ENCODE measurements at regions not wholly inside any gene's neighbourhood (a gene's known extent, or its start where the extent isn't known, plus 50 kb on each side); places are given as distances from the start of the nearest gene placed in this dataset.

DNA sequence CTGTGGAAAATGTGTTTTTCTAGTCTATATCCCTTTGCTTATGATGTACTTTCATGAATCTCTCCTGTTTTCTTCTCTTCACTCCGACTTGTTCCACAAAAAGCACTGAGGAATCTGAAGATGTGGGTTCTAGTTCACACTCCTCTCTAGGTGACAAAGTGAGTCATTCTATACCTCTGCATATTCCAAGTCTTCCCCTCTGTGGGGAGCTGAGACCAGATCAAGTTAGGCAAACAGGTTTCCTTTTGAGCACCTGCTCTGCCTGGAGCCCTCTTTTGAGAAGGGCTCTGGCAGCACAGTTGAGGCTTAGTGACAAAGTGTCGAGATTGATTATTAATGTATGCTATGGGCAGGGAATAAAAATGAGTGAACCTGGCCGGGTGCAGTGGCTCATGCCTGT, 82.4 kb upstream of the VGLL4 start:
- POLR2A ChIA-PET (ENCODE audit: unreplicated experiment) = no interaction called here
- Histone ChIP-seq H2AK5ac (ENCODE audit: low read depth, low read length) (no peak overlapping the region), H3K4ac (ENCODE audit: low read depth, low read length) (no peak overlapping the region), H4K20me1 (ENCODE audit: insufficient read depth, low read length) (no peaks in the 10 kb centered on the region), H4K8ac (ENCODE audit: low read depth in 2 of 2, low read length in 2 of 2) (no peak overlapping the region), H2BK15ac (ENCODE audit: low read depth, low read length) (no peak overlapping the region), H3K9me1 (ENCODE audit: insufficient read depth, low read length) (no peaks in the 10 kb centered on the region), H3K27ac (ENCODE audit: insufficient read depth, low read length) (no peak overlapping the region), H2BK5ac (ENCODE audit: low read depth, low read length, poor library complexity, severe bottlenecking) (no peak overlapping the region), H2BK20ac (ENCODE audit: low read depth, low read length) (no peak overlapping the region), H3K14ac (replicated peaks; ENCODE audit: low read depth, low read length) (no peak overlapping the region), H3K79me1 (ENCODE audit: low read depth in 1 of 2, low read length in 2 of 2) (no peaks in the 10 kb centered on the region), H3K4me2 (ENCODE audit: low read depth, low read length) (no peak overlapping the region), H4K91ac (ENCODE audit: insufficient read depth, low read depth, low read length) (no peak overlapping the region), H3K56ac (ENCODE audit: extremely low read depth, insufficient read depth, low read length) (no peak overlapping the region), H3K4me1 (ENCODE audit: control insufficient read depth, insufficient read depth, low read length) (no peaks in the 10 kb centered on the region; the same call in 1 of the 2 replicates), H2AK9ac (replicated peaks; ENCODE audit: low read depth, low read length, poor library complexity) (no peak overlapping the region), H3K27me3 (ENCODE audit: control insufficient read depth, insufficient read depth, low read length) (peaks cover 36% of the 10 kb centered on the region), H3K9me3 (ENCODE audit: control insufficient read depth, insufficient read depth, low read length) (no peaks in the 10 kb centered on the region), H4K5ac (ENCODE audit: low read depth, low read length) (no peak overlapping the region), H3K36me3 (ENCODE audit: control insufficient read depth, insufficient read depth, low read length) (no peaks in the 10 kb centered on the region), H3K9ac (ENCODE audit: low read depth, low read length) (no peak overlapping the region), H3K23ac (ENCODE audit: low read depth, low read length) (no peak overlapping the region), H2BK120ac (ENCODE audit: low read depth, low read length) (no peak overlapping the region), H2AFZ (replicated peaks; ENCODE audit: low read length, poor library complexity) (no peak overlapping the region), H3K18ac (ENCODE audit: low read depth, low read length) (no peak overlapping the region), H3K4me3 (ENCODE audit: insufficient read depth, low read depth, low read length) (no peak overlapping the region)
- intact Hi-C loops (cut with micrococcal nuclease) = no loop called here
- TF ChIP-seq SMC3 (IDR thresholded peaks at IDR 0.05; ENCODE audit: low read depth, low read length) (no peak), BHLHE40 (IDR thresholded peaks at IDR 0.05; ENCODE audit: low read depth, low read length) (no peak), RCOR1 (IDR thresholded peaks at IDR 0.05; ENCODE audit: insufficient replicate concordance, low read length) (no peak), FOS (IDR thresholded peaks at IDR 0.05; ENCODE audit: low read depth, low read length) (no peak), RFX5 (IDR thresholded peaks at IDR 0.05; ENCODE audit: low read depth, low read length) (no peak), NFE2L2 (IDR thresholded peaks at IDR 0.05; ENCODE audit: low read depth, low read length) (no peak), CHD1 (IDR thresholded peaks at IDR 0.05; ENCODE audit: low read depth, low read length) (no peak), MAZ (IDR thresholded peaks at IDR 0.05; ENCODE audit: borderline replicate concordance, low read depth, low read length) (no peak), MAFK (IDR thresholded peaks at IDR 0.05; ENCODE audit: low read depth, low read length) (no peak), RAD21 (IDR thresholded peaks at IDR 0.05; ENCODE audit: low read length) (no peak), POLR2A (IDR thresholded peaks at IDR 0.05; ENCODE audit: low read depth, low read length) (no peak)
- TF ChIP-seq, protein P1, sequence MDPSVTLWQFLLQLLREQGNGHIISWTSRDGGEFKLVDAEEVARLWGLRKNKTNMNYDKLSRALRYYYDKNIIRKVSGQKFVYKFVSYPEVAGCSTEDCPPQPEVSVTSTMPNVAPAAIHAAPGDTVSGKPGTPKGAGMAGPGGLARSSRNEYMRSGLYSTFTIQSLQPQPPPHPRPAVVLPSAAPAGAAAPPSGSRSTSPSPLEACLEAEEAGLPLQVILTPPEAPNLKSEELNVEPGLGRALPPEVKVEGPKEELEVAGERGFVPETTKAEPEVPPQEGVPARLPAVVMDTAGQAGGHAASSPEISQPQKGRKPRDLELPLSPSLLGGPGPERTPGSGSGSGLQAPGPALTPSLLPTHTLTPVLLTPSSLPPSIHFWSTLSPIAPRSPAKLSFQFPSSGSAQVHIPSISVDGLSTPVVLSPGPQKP (IDR thresholded peaks at IDR 0.05; ENCODE audit: borderline replicate concordance, low read depth, low read length) = no peak
- TF ChIP-seq, protein P2, sequence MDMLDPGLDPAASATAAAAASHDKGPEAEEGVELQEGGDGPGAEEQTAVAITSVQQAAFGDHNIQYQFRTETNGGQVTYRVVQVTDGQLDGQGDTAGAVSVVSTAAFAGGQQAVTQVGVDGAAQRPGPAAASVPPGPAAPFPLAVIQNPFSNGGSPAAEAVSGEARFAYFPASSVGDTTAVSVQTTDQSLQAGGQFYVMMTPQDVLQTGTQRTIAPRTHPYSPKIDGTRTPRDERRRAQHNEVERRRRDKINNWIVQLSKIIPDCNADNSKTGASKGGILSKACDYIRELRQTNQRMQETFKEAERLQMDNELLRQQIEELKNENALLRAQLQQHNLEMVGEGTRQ (IDR thresholded peaks at IDR 0.05; ENCODE audit: low read depth, low read length) = no peak
- 33% methylated on average over 1 of the region's 3 CpGs; no CpG with 5 or more reads in 1 of the 2 experiments for WGBS, 2 experiments (ENCODE audit: extremely low coverage in 2 of 2, insufficient read length in 1 of 2)
- no TSS peak for BruUV-seq (replicated peaks)
- no peak for DNase-seq
- in situ Hi-C loops (cut with MboI; ENCODE audit: low sequenced_read_pairs) = no loop called here
- CTCF ChIA-PET = interaction anchor here (0.7 kb wide), 1 partner anchor 133 kb away, joined by 4 read pairs; no protein-coding TSS in a partner anchor
- no peak for ATAC-seq (ENCODE audit: low read depth)
- dilution Hi-C loops (cut with HindIII; ENCODE audit: low sequenced_read_pairs, unreplicated experiment) = no loop called here

Data from IMR-90 (cell line).